ENCODE measurements at regions not wholly inside any gene's neighbourhood (a gene's known extent, or its start where the extent isn't known, plus 50 kb on each side); places are given as distances from the start of the nearest gene placed in this dataset.

DNA sequence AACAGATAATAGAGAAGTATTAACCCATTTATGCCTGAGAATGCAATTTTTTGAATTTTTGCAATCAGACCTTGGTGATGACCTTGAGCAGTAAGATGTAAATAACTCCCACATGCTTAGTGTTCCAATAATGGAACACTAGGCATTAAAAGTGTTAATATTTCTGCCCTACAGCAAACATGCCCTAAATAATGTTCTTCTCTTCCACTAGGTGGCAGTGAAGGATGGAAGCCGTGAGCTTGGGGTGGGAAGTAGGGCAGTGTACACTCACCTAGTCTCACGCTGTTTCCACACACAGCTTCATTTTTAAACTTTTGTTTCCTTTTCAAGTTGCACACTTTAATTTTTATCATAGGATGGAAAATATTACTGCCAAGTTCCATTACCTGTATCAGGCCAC lies 613.1 kb upstream of the HS3ST1 start:
- BruUV-seq (replicated peaks), result no TSS peak
- H3K79me1 ChIP-seq (ENCODE audit: low read depth in 1 of 2, low read length in 2 of 2), result no peaks in the 10 kb centered on the region
- DNase-seq (no peak), ATAC-seq (ENCODE audit: low read depth) (no peak)
- no peak overlapping the region for H3K56ac ChIP-seq (ENCODE audit: extremely low read depth, insufficient read depth, low read length)
- no peaks in the 10 kb centered on the region for H3K36me3 ChIP-seq (ENCODE audit: control insufficient read depth, insufficient read depth, low read length)
- no peaks in the 10 kb centered on the region for H3K4me1 ChIP-seq (ENCODE audit: control insufficient read depth, insufficient read depth, low read length)
- no peak overlapping the region for H3K9ac ChIP-seq (ENCODE audit: low read depth, low read length)
- no peak overlapping the region for H3K18ac ChIP-seq (ENCODE audit: low read depth, low read length)
- CTCF ChIA-PET, result interaction anchor here (0.6 kb wide), 1 partner anchor 84 kb away, joined by 3 read pairs; no protein-coding TSS in a partner anchor
- dilution Hi-C loops (cut with HindIII; ENCODE audit: low sequenced_read_pairs, unreplicated experiment) (no loop called here), in situ Hi-C loops (cut with MboI; ENCODE audit: low sequenced_read_pairs) (no loop called here), intact Hi-C loops (cut with micrococcal nuclease) (no loop called here)
- H2BK5ac ChIP-seq (ENCODE audit: low read depth, low read length, poor library complexity, severe bottlenecking), result no peak overlapping the region
- no peak overlapping the region for H2AFZ ChIP-seq (replicated peaks; ENCODE audit: low read length, poor library complexity)
- no peak overlapping the region for H4K8ac ChIP-seq (ENCODE audit: low read depth in 2 of 2, low read length in 2 of 2)
- no peak overlapping the region for H2AK5ac ChIP-seq (ENCODE audit: low read depth, low read length)
- H3K9me3 ChIP-seq (ENCODE audit: control insufficient read depth, insufficient read depth, low read length), result peaks cover 9% of the 10 kb centered on the region
- no peak overlapping the region for H2BK20ac ChIP-seq (ENCODE audit: low read depth, low read length)
- H4K20me1 ChIP-seq (ENCODE audit: insufficient read depth, low read length), result no peaks in the 10 kb centered on the region
- no peak overlapping the region for H2BK15ac ChIP-seq (ENCODE audit: low read depth, low read length)
- H3K9me1 ChIP-seq (ENCODE audit: insufficient read depth, low read length), result no peaks in the 10 kb centered on the region
- no peak for TF ChIP-seq RCOR1 (IDR thresholded peaks at IDR 0.05; ENCODE audit: insufficient replicate concordance, low read length)
- no peak for TF ChIP-seq FOS (IDR thresholded peaks at IDR 0.05; ENCODE audit: low read depth, low read length)
- no peak for TF ChIP-seq ELK1 (IDR thresholded peaks at IDR 0.05; ENCODE audit: borderline replicate concordance, low read depth, low read length)
- TF ChIP-seq BHLHE40 (IDR thresholded peaks at IDR 0.05; ENCODE audit: low read depth, low read length), result no peak
- TF ChIP-seq MAZ (IDR thresholded peaks at IDR 0.05; ENCODE audit: borderline replicate concordance, low read depth, low read length), result no peak
- TF ChIP-seq CTCF (conservative IDR thresholded peaks at IDR 0.05; ENCODE audit: low read depth, low read length), result no peak
- TF ChIP-seq NFE2L2 (IDR thresholded peaks at IDR 0.05; ENCODE audit: low read depth, low read length), result no peak
- no peak for TF ChIP-seq POLR2A (IDR thresholded peaks at IDR 0.05; ENCODE audit: low read depth, low read length)
- TF ChIP-seq CHD1 (IDR thresholded peaks at IDR 0.05; ENCODE audit: low read depth, low read length), result no peak
- no peak for TF ChIP-seq RFX5 (IDR thresholded peaks at IDR 0.05; ENCODE audit: low read depth, low read length)
- TF ChIP-seq MXI1 (IDR thresholded peaks at IDR 0.05; ENCODE audit: borderline replicate concordance, low read depth, low read length), result no peak
- TF ChIP-seq CEBPB (IDR thresholded peaks at IDR 0.05; ENCODE audit: low read depth, low read length), result no peak
- no peak for TF ChIP-seq SMC3 (IDR thresholded peaks at IDR 0.05; ENCODE audit: low read depth, low read length)
- TF ChIP-seq MAFK (IDR thresholded peaks at IDR 0.05; ENCODE audit: low read depth, low read length), result no peak
- TF ChIP-seq, protein P1, sequence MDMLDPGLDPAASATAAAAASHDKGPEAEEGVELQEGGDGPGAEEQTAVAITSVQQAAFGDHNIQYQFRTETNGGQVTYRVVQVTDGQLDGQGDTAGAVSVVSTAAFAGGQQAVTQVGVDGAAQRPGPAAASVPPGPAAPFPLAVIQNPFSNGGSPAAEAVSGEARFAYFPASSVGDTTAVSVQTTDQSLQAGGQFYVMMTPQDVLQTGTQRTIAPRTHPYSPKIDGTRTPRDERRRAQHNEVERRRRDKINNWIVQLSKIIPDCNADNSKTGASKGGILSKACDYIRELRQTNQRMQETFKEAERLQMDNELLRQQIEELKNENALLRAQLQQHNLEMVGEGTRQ (IDR thresholded peaks at IDR 0.05; ENCODE audit: low read depth, low read length), result no peak
- TF ChIP-seq RAD21 (IDR thresholded peaks at IDR 0.05; ENCODE audit: low read length), result no peak
- H3K4me2 ChIP-seq (ENCODE audit: low read depth, low read length), result no peak overlapping the region
- whole genome bisulfite sequencing, 2 experiments (ENCODE audit: extremely low coverage in 2 of 2, insufficient read length in 1 of 2), result no CpG with 5 or more reads among the region's 2 CpGs
- no peak overlapping the region for H3K4ac ChIP-seq (ENCODE audit: low read depth, low read length)
- no peak overlapping the region for H2BK120ac ChIP-seq (ENCODE audit: low read depth, low read length)
- no peak overlapping the region for H4K5ac ChIP-seq (ENCODE audit: low read depth, low read length)
- H3K27me3 ChIP-seq (ENCODE audit: control insufficient read depth, insufficient read depth, low read length), result no peaks in the 10 kb centered on the region
- POLR2A ChIA-PET (ENCODE audit: unreplicated experiment), result no interaction called here
- H4K91ac ChIP-seq (ENCODE audit: insufficient read depth, low read depth, low read length), result no peak overlapping the region
- H3K23ac ChIP-seq (ENCODE audit: low read depth, low read length), result no peak overlapping the region
- H2AK9ac ChIP-seq (replicated peaks; ENCODE audit: low read depth, low read length, poor library complexity), result no peak overlapping the region
- no peak overlapping the region for H3K27ac ChIP-seq (ENCODE audit: insufficient read depth, low read length)
- no peak overlapping the region for H3K4me3 ChIP-seq (ENCODE audit: insufficient read depth, low read depth, low read length)
- no peak overlapping the region for H3K14ac ChIP-seq (replicated peaks; ENCODE audit: low read depth, low read length)
